ENCODE measurements at regions not wholly inside any gene's neighbourhood (a gene's known extent, or its start where the extent isn't known, plus 50 kb on each side); places are given as distances from the start of the nearest gene placed in this dataset.

GRCh38 chr5:107792940-107793339 is 122.2 kb upstream of the EFNA5 start:
- TF ChIP-seq POLR2AphosphoS5 (IDR thresholded peaks at IDR 0.05; ENCODE audit: low read depth, low read length) (no peak), CTCF (IDR thresholded peaks at IDR 0.05) (no peak)
